GM23338 (cell line): ENCODE measurements at regions not wholly inside any gene's neighbourhood (a gene's known extent, or its start where the extent isn't known, plus 50 kb on each side); places are given as distances from the start of the nearest gene placed in this dataset.

Experiments
- ATAC-seq: fragments of 200-7000 bp; cut with Tn5 transposase; 3 replicates; pipeline ENCODE4 v1.9.1; 2020
- DNase-seq: peaks from one replicate; pipeline ENCODE4 v3.0.0-alpha.2; 2015; ENCODE audit warnings: low spot score
- H2AFZ ChIP-seq: fragments of 200-600 bp; sonication (generic); 2 replicates; pipeline ENCODE4 v1.8.0; 2016; ENCODE audit warnings: antibody characterized with exemption, mild to moderate bottlenecking, moderate library complexity
- H3F3A ChIP-seq: fragments of 200-600 bp; sonication (generic); replicated peaks from 2 replicates; pipeline ENCODE4 v1.8.0; 2017; ENCODE audit warnings: antibody characterized with exemption, mixed run types, low read depth
- H3K27ac ChIP-seq: fragments of 200-600 bp; sonication (generic); 2 replicates; pipeline ENCODE4 v1.6.1; 2016; ENCODE audit warnings: low read depth
- H3K27me3 ChIP-seq: fragments of 200-600 bp; sonication (generic); 2 replicates; pipeline ENCODE4 v1.8.0; 2016; ENCODE audit warnings: mild to moderate bottlenecking, mixed run types, moderate library complexity; ENCODE audit not compliant: insufficient read depth
- H3K36me3 ChIP-seq: fragments of 200-600 bp; sonication (generic); 2 replicates; pipeline ENCODE4 v1.8.0; 2016; ENCODE audit warnings: mild to moderate bottlenecking; ENCODE audit not compliant: insufficient read depth
- H3K4me1 ChIP-seq: fragments of 200-600 bp; sonication (generic); 2 replicates; pipeline ENCODE4 v1.8.0; 2016; ENCODE audit warnings: mild to moderate bottlenecking, moderate library complexity; ENCODE audit not compliant: insufficient read depth
- H3K4me2 ChIP-seq: fragments of 200-600 bp; sonication (generic); 2 replicates; pipeline ENCODE4 v1.7.1; 2017; ENCODE audit warnings: mixed run types
- H3K4me3 ChIP-seq: fragments of 200-600 bp; sonication (generic); 2 replicates; pipeline ENCODE4 v1.6.1; 2016; ENCODE audit warnings: mixed run types
- H3K79me2 ChIP-seq: fragments of 200-600 bp; sonication (generic); replicated peaks from 2 replicates; pipeline ENCODE4 v1.8.0; 2017; ENCODE audit warnings: mild to moderate bottlenecking; ENCODE audit not compliant: insufficient read depth
- H3K9me2 ChIP-seq: fragments of 200-600 bp; sonication (generic); 2 replicates; pipeline ENCODE4 v1.8.0; 2017; ENCODE audit not compliant: insufficient read depth
- H4K20me1 ChIP-seq: fragments of 200-600 bp; sonication (generic); replicated peaks from 2 replicates; pipeline ENCODE4 v1.8.0; 2017; ENCODE audit warnings: mild to moderate bottlenecking; ENCODE audit not compliant: insufficient read depth
- H3K27ac Mint-ChIP-seq: 2 replicates; pipeline ENCODE4 v1.8.0; 2020; ENCODE audit warnings: inconsistent platforms, mild to moderate bottlenecking, moderate library complexity, mixed read lengths
- H3K27me3 Mint-ChIP-seq: 3 replicates; pipeline ENCODE4 v1.8.0; 2022; ENCODE audit warnings: low read depth, mild to moderate bottlenecking, moderate library complexity, mixed read lengths, inconsistent platforms; ENCODE audit not compliant: insufficient read depth, poor library complexity
- H3K36me3 Mint-ChIP-seq: 3 replicates; pipeline ENCODE4 v1.8.0; 2021; ENCODE audit warnings: low read depth, mild to moderate bottlenecking, inconsistent platforms, moderate library complexity, mixed read lengths
- H3K4me1 Mint-ChIP-seq: 3 replicates; pipeline ENCODE4 v1.8.0; 2020; ENCODE audit warnings: mild to moderate bottlenecking, inconsistent platforms, mixed read lengths
- H3K4me3 Mint-ChIP-seq: 3 replicates; pipeline ENCODE4 v1.8.0; 2021; ENCODE audit warnings: moderate library complexity, mild to moderate bottlenecking, inconsistent platforms, mixed read lengths
- H3K9me3 Mint-ChIP-seq: 3 replicates; pipeline ENCODE4 v1.8.0; 2020; ENCODE audit warnings: moderate library complexity, mild to moderate bottlenecking, inconsistent platforms, mixed read lengths
- CREB1 ChIP-seq: fragments of 250-450 bp; sonication (Bioruptor Pico); IDR thresholded peaks from 2 replicates; pipeline ENCODE4 v1.5.0; 2020; ENCODE audit warnings: low read depth, mild to moderate bottlenecking, moderate library complexity
- CTCF ChIP-seq, 2 experiments: fragments of 200-600 bp in 1 of 2; sonication (generic) in 1 of 2; conservative IDR thresholded peaks; 2 replicates each; pipeline versions ENCODE4 v1.5.1 to v1.6.1; 2016 to 2017; ENCODE audit warnings: antibody characterized with exemption in 2 of 2, low read depth in 2 of 2, mild to moderate bottlenecking in 2 of 2, moderate library complexity in 1 of 2
- ETS1 ChIP-seq: IDR thresholded peaks from 2 replicates; pipeline ENCODE4 v1.6.1; 2016; ENCODE audit warnings: antibody characterized with exemption
- EZH2phosphoT487 ChIP-seq: fragments of 200-600 bp; sonication (generic); IDR thresholded peaks from one replicate; pipeline ENCODE4 v1.8.1; 2018; ENCODE audit warnings: antibody characterized with exemption; ENCODE audit not compliant: unreplicated experiment
- JUNB ChIP-seq: IDR thresholded peaks from one replicate; pipeline ENCODE4 v1.6.1; 2016; ENCODE audit warnings: antibody characterized with exemption; ENCODE audit not compliant: unreplicated experiment
- NANOG ChIP-seq: IDR thresholded peaks from 2 replicates; pipeline ENCODE4 v1.6.1; 2016; ENCODE audit warnings: antibody characterized with exemption, borderline replicate concordance
- POLR2AphosphoS5 ChIP-seq: IDR thresholded peaks from 2 replicates; pipeline ENCODE4 v1.6.1; 2016; ENCODE audit warnings: antibody characterized with exemption, low read depth
- ZNF462 ChIP-seq: fragments of 250-450 bp; sonication (Bioruptor Pico); IDR thresholded peaks from 2 replicates; pipeline ENCODE4 v1.5.0; 2020; ENCODE audit warnings: mild to moderate bottlenecking, moderate library complexity

- TF ChIP-seq NANOG (no peak), EZH2phosphoT487 (no peak), POLR2AphosphoS5 (no peak), ZNF462 (CRISPR knock-in tag) (no peak), CTCF (conservative IDR thresholded peaks at IDR 0.05; ENCODE audit: low read depth in 2 of 2) (no peak), CREB1 (CRISPR knock-in tag) (no peak), JUNB (no peak), ETS1 (no peak)
- H3K79me2 ChIP-seq, result no peaks in the 10 kb centered on the region
- no peaks in the 10 kb centered on the region for H3K36me3 Mint-ChIP-seq
- no peaks in the 10 kb centered on the region for H4K20me1 ChIP-seq
- H3K4me2 ChIP-seq, result no peak overlapping the region
- H3K4me1 Mint-ChIP-seq, result no peaks in the 10 kb centered on the region
- no peak overlapping the region for H3K27ac Mint-ChIP-seq
- no peaks in the 10 kb centered on the region for H3K27me3 ChIP-seq
- no peak overlapping the region for H3K27ac ChIP-seq
- H3K9me3 Mint-ChIP-seq, result peaks cover 4% of the 10 kb centered on the region; the same call in 1 of the 3 replicates
- no peak for ATAC-seq
- H3K27me3 Mint-ChIP-seq, result peaks cover 2% of the 10 kb centered on the region
- H3K9me2 ChIP-seq, result peaks cover 8% of the 10 kb centered on the region; the same call in 1 of the 2 replicates
- no peak overlapping the region for H3K4me3 ChIP-seq
- H3K36me3 ChIP-seq, result no peaks in the 10 kb centered on the region
- H2AFZ ChIP-seq, result no peak overlapping the region
- H3K4me3 Mint-ChIP-seq, result no peak overlapping the region
- no peaks in the 10 kb centered on the region for H3K4me1 ChIP-seq
- no peaks in the 10 kb centered on the region for H3F3A ChIP-seq
- DNase-seq, result no peak
Measured at GRCh38 chr3:135645541-135645940, 320.0 kb upstream of the PPP2R3A start.
